GM23338 (cell line): ENCODE measurements at regions not wholly inside any gene's neighbourhood (a gene's known extent, or its start where the extent isn't known, plus 50 kb on each side); places are given as distances from the start of the nearest gene placed in this dataset.

Experiments used
- POLR2AphosphoS5 ChIP-seq: IDR thresholded peaks from 2 replicates; pipeline ENCODE4 v1.6.1; 2016; ENCODE audit warnings: antibody characterized with exemption, low read depth
- ZNF114 ChIP-seq: fragments of 250-450 bp; sonication (Bioruptor Pico); IDR thresholded peaks from 2 replicates; pipeline ENCODE4 v1.5.0; 2020; ENCODE audit warnings: mild to moderate bottlenecking, moderate library complexity
- TF ChIP-seq, protein P1 (sequence below), 2 experiments: fragments of 200-600 bp in 1 of 2; sonication (generic) in 1 of 2; conservative IDR thresholded peaks; 2 replicates each; pipeline versions ENCODE4 v1.5.1 to v1.6.1; 2016 to 2017; ENCODE audit warnings: antibody characterized with exemption in 2 of 2, low read depth in 2 of 2, mild to moderate bottlenecking in 2 of 2, moderate library complexity in 1 of 2

DNA sequence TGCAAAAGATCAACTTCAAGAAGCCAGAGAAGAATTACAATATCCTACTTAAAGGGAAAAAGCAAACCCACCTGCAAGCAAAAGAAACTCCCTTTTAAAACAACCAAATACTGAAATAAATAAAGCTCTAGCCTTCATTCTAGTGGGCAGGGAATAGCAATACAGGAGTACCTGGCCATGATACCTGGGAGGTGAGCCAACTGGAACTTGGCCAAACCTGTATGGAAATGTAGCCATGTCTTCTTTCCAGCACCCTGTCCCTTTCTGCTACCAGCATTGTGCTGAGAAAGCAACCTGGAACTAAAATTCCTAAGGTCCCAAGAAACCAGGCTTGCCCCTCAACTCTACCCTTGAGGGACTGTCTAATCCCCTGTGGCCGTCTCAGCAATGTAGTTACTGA lies 530.0 kb downstream of the EPHB1 start:
- TF ChIP-seq POLR2AphosphoS5 = no peak
- TF ChIP-seq ZNF114 (CRISPR knock-in tag) = no peak
- TF ChIP-seq, protein P1, sequence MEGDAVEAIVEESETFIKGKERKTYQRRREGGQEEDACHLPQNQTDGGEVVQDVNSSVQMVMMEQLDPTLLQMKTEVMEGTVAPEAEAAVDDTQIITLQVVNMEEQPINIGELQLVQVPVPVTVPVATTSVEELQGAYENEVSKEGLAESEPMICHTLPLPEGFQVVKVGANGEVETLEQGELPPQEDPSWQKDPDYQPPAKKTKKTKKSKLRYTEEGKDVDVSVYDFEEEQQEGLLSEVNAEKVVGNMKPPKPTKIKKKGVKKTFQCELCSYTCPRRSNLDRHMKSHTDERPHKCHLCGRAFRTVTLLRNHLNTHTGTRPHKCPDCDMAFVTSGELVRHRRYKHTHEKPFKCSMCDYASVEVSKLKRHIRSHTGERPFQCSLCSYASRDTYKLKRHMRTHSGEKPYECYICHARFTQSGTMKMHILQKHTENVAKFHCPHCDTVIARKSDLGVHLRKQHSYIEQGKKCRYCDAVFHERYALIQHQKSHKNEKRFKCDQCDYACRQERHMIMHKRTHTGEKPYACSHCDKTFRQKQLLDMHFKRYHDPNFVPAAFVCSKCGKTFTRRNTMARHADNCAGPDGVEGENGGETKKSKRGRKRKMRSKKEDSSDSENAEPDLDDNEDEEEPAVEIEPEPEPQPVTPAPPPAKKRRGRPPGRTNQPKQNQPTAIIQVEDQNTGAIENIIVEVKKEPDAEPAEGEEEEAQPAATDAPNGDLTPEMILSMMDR (conservative IDR thresholded peaks at IDR 0.05; ENCODE audit: low read depth in 2 of 2) = no peak
